ENCODE measurements at regions not wholly inside any gene's neighbourhood (a gene's known extent, or its start where the extent isn't known, plus 50 kb on each side); places are given as distances from the start of the nearest gene placed in this dataset.

- TF ChIP-seq GATA2 (IDR thresholded peaks at IDR 0.05; ENCODE audit: low read depth, low read length) (no peak), GATA3 (IDR thresholded peaks at IDR 0.05; ENCODE audit: low read depth, low read length) (no peak)
Observed at GRCh38 chr2:176834226-176834625, 378.4 kb upstream of the HNRNPA3 start.

Data from SH-SY5Y (cell line).